ENCODE measurements at regions not wholly inside any gene's neighbourhood (a gene's known extent, or its start where the extent isn't known, plus 50 kb on each side); places are given as distances from the start of the nearest gene placed in this dataset.

GRCh38 chr20:50418890-50419642 lies 91.1 kb upstream of the PTPN1 start:
- TF ChIP-seq ISL1 (CRISPR knock-in tag; IDR thresholded peaks at IDR 0.05), result no peak
- TF ChIP-seq, protein P1, sequence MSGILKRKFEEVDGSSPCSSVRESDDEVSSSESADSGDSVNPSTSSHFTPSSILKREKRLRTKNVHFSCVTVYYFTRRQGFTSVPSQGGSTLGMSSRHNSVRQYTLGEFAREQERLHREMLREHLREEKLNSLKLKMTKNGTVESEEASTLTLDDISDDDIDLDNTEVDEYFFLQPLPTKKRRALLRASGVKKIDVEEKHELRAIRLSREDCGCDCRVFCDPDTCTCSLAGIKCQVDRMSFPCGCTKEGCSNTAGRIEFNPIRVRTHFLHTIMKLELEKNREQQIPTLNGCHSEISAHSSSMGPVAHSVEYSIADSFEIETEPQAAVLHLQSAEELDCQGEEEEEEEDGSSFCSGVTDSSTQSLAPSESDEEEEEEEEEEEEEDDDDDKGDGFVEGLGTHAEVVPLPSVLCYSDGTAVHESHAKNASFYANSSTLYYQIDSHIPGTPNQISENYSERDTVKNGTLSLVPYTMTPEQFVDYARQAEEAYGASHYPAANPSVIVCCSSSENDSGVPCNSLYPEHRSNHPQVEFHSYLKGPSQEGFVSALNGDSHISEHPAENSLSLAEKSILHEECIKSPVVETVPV (CRISPR knock-in tag; IDR thresholded peaks at IDR 0.05), result no peak
- TF ChIP-seq ZFP30 (CRISPR knock-in tag; IDR thresholded peaks at IDR 0.05), result no peak
- no peak for TF ChIP-seq TCF4 (CRISPR knock-in tag; IDR thresholded peaks at IDR 0.05; ENCODE audit: borderline replicate concordance)
- no peak for TF ChIP-seq ZNF70 (CRISPR knock-in tag; IDR thresholded peaks at IDR 0.05)
- no peak for TF ChIP-seq ZC3H10 (CRISPR knock-in tag; IDR thresholded peaks at IDR 0.05)

All from SK-N-SH treated with all-trans-retinoic acid at 6 μM for 48 hours (cell line).